ENCODE measurements at regions not wholly inside any gene's neighbourhood (a gene's known extent, or its start where the extent isn't known, plus 50 kb on each side); places are given as distances from the start of the nearest gene placed in this dataset.

DNA sequence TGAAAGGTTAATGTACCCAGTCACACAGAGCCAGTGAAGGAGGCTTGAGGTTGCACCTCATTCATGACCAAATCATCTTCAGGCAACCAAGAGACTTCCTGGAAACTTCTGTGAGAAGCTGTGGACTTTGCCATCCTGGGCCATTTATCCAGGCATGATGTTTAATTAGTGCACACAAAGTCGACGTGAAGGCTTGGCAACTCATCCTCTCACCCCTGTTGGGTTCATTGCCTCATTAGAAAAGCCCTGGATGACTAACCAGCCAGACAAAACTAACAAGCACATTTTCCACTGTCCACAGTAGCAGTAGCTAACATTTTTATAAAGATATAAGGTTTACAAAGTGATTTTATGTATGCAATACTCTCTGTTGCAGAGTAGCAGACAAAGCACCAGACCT is 65.7 kb upstream of the ZNF462 start:
- TF ChIP-seq TARDBP (IDR thresholded peaks at IDR 0.05) (no peak), ELF4 (IDR thresholded peaks at IDR 0.05) (no peak), ZNF384 (IDR thresholded peaks at IDR 0.05) (no peak), FOXM1 (IDR thresholded peaks at IDR 0.05; ENCODE audit: borderline replicate concordance) (no peak), SUZ12 (IDR thresholded peaks at IDR 0.05) (no peak), SP1 (IDR thresholded peaks at IDR 0.05) (no peak), FOXA1 (IDR thresholded peaks at IDR 0.05) (no peak), ARNT (IDR thresholded peaks at IDR 0.05) (no peak), FOXK2 (IDR thresholded peaks at IDR 0.05) (no peak), HDGF (IDR thresholded peaks at IDR 0.05; ENCODE audit: borderline replicate concordance) (no peak), CTBP1 (IDR thresholded peaks at IDR 0.05; ENCODE audit: borderline replicate concordance) (no peak), NFRKB (IDR thresholded peaks at IDR 0.05) (no peak), BHLHE40 (IDR thresholded peaks at IDR 0.05; ENCODE audit: borderline replicate concordance) (no peak)
- TF ChIP-seq, protein P1, sequence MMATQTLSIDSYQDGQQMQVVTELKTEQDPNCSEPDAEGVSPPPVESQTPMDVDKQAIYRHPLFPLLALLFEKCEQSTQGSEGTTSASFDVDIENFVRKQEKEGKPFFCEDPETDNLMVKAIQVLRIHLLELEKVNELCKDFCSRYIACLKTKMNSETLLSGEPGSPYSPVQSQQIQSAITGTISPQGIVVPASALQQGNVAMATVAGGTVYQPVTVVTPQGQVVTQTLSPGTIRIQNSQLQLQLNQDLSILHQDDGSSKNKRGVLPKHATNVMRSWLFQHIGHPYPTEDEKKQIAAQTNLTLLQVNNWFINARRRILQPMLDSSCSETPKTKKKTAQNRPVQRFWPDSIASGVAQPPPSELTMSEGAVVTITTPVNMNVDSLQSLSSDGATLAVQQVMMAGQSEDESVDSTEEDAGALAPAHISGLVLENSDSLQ (IDR thresholded peaks at IDR 0.05) = no peak
